GM18867 (cell line): ENCODE measurements at regions not wholly inside any gene's neighbourhood (a gene's known extent, or its start where the extent isn't known, plus 50 kb on each side); places are given as distances from the start of the nearest gene placed in this dataset.
"Not testable (repeated sequence)": the region's sequence is repeated elsewhere in the genome, so short reads cannot be mapped to it uniquely, and the experiment has no call there.

Experiments
- ATAC-seq: cut with Tn5 transposase; IDR thresholded peaks from one replicate; pipeline ENCODE4 v1.9.1; 2021; ENCODE audit warnings: mild to moderate bottlenecking, moderate library complexity; ENCODE audit not compliant: unreplicated experiment

- ATAC-seq, result no peak
These were observed 430.0 kb upstream of the SOX5 start for GRCh38 chr12:24379433-24379832.

GRCh38 chr12:24378548-24379407 lies 429.3 kb upstream of the SOX5 start:
- ATAC-seq, result peak; percentile 89

- ATAC-seq, result no peak
These were observed 425.0 kb upstream of the SOX5 start for GRCh38 chr12:24374452-24374851.

- no peak for ATAC-seq
These were observed 423.5 kb upstream of the SOX5 start for GRCh38 chr12:24373004-24373403.

- ATAC-seq, result no peak
These were observed 417.0 kb upstream of the SOX5 start for GRCh38 chr12:24366514-24366913.

- no peak for ATAC-seq
These were observed 415.5 kb upstream of the SOX5 start for GRCh38 chr12:24364921-24365320.

- no peak for ATAC-seq
These were observed 413.8 kb upstream of the SOX5 start for GRCh38 chr12:24363177-24363754.

- ATAC-seq, result no peak
These were observed 412.6 kb upstream of the SOX5 start for GRCh38 chr12:24361877-24362580.

GRCh38 chr12:24360907-24361306 lies 411.4 kb upstream of the SOX5 start:
- ATAC-seq, result peak; percentile 79

- ATAC-seq, result peak; percentile 38
These were observed 411.0 kb upstream of the SOX5 start for GRCh38 chr12:24360461-24360860.

- no peak for ATAC-seq
These were observed 410.6 kb upstream of the SOX5 start for GRCh38 chr12:24360057-24360456.

GRCh38 chr12:24359418-24359817 lies 409.9 kb upstream of the SOX5 start:
- no peak for ATAC-seq

GRCh38 chr12:24356240-24356804 lies 406.9 kb upstream of the SOX5 start:
- ATAC-seq, result peak; percentile 76

- ATAC-seq, result no peak
These were observed 402.9 kb upstream of the SOX5 start for GRCh38 chr12:24352363-24352762.

- ATAC-seq, result no peak
These were observed 399.8 kb upstream of the SOX5 start for GRCh38 chr12:24349051-24349799.

GRCh38 chr12:24348180-24348579 lies 398.7 kb upstream of the SOX5 start:
- not testable (repeated sequence) for ATAC-seq

GRCh38 chr12:24328261-24328660 lies 378.8 kb upstream of the SOX5 start:
- no peak for ATAC-seq

GRCh38 chr12:24325331-24325730 lies 375.9 kb upstream of the SOX5 start:
- no peak for ATAC-seq

- ATAC-seq, result no peak
These were observed 358.4 kb upstream of the SOX5 start for GRCh38 chr12:24307716-24308335.

- ATAC-seq, result no peak
These were observed 357.7 kb upstream of the SOX5 start for GRCh38 chr12:24307153-24307552.
